NCI-H2107 (cell line): ENCODE measurements at regions not wholly inside any gene's neighbourhood (a gene's known extent, or its start where the extent isn't known, plus 50 kb on each side); places are given as distances from the start of the nearest gene placed in this dataset.
"Not testable (repeated sequence)": the region's sequence is repeated elsewhere in the genome, so short reads cannot be mapped to it uniquely, and the experiment has no call there.

Experiments
- DNase-seq: peaks from one replicate; lab custom pipeline; 2025; lab: John Stamatoyannopoulos, UW

DNA sequence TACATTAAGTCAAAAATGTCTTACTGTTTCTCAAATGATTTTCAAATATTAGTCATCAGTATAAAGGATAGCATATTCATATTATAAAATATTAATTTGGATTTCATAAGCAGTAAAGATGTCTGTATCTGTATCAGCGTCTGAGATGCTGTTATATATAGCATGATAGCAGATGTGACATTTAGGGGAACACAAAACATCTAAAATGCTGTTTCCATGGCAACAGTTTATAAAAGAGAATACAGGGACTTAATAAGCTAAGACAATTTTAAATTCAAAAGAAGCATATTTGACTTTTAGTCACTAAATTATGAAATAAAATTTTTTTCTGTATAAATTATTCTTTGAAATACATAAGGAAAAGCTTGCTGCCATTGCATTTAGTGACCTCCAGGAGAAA is 432.2 kb downstream of the PDGFC start:
- no peak for DNase-seq

DNA sequence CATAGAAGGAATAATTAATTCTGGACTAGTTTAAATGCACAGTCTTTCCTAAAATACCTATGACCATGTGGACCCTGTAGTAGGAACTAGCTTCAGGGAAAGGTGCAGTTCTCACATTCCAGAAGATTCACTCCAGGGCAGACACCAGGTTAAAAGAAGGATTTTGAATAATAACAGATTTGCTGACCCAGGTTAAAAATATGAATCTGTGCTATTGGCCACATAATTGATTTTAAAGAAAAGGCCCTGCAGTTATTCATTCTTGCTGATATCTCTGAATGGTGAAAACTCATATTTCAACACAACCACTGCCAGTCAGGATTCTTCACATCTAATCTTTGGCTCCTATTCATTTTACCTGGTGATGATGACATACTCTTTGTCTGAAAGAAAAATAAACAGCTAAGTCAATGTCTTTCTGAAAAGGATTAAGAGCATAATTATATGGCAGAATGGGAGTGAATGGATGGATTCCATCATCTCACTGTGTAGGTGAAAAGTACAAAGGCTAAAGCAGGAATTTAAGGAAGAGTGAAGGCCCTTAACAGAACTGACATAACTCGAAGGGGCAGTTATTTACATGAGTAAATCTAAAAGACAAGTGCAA is 432.8 kb downstream of the PDGFC start:
- DNase-seq = no peak

DNA sequence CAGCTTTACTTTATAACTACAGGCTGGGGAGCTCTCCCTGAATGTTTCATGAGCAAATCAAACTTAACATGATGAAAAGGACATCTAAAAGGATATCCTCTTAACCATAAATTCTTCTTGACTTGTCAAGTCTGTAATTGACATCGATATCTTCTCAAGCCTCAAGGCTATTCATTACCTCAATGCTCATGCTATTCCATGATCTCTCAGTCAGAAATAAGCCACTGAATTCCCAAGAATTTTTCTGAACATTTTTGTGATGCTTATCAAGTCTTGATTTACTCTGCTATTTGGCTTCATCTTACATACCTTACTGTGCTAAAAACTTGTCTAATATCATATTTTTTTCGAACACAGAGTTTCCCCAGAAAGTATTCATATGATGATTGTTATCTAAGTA is 433.4 kb downstream of the PDGFC start:
- DNase-seq = no peak

DNA sequence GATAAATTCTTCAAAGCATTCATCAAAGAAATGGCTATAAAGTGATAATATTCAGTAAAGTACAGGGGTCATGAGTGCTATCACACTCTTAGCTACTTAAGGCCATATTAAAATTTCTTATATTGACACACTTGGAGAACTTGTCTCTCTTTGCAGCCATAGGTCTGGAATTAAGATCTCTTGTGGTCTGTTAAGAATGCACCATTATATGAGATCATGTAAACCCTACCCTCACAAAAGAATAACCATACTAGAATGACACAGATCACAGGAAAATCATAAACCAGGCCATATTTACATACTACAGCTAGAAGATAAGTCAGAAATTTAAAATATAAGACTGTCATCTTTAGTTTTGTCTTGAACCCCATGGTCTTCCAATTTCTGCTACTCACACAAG is 434.3 kb downstream of the PDGFC start:
- no peak for DNase-seq

DNA sequence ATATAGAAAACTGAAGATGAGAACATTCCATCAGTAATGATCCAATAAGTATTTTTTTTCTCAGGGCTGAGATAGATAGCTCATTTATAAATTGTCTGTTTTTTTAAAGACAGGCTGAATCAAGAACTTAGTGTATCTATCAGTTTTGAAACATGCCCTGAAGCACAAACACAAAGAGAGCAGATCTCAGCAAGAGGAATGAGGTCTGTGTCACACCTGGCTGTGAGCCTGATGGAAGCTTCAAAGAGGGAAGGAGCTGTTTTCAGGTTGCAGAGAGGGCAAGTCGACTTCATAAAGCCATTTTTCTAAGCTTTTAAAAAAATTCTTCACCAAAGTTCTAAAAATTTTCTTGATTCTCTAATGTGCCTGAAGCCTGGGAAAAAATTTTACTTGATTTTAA is 434.9 kb downstream of the PDGFC start:
- DNase-seq = no peak

DNA sequence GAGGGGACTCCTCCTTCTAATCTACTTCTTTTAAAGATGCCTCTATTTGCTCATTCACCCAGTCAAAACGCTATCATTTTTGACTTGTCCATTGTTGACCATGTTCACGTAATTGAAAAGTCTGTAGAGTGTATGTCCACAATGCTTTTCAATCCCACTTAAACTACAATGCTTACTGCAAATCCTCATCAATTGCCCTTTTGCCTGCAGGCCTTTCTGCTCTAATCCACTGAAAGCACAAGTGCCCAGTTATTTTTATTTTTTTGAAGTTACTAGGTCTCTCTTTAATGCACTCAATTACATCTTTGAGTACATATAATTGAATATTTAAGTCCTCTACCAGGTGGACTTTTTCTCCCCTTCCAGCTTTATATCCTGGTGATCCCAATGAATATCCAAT is 437.4 kb downstream of the PDGFC start:
- DNase-seq = no peak

DNA sequence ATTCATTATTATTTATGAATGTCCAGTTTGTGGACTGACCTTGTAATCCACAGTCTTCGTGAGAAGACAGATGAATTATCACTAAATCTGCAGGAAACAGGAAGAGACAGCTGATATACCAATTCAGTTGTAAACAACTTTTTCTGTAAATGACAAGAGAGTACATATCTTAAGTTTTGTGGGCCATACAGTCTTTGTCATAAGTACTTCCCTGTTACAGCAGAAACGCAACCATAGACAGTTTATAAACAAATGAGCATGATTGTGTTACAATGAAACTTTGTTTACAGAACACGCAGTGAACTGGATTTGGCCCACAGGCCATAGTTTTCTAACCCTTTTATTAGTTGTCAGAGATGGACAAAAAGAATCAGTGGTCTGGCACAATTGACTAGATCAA is 443.4 kb downstream of the PDGFC start:
- no peak for DNase-seq

DNA sequence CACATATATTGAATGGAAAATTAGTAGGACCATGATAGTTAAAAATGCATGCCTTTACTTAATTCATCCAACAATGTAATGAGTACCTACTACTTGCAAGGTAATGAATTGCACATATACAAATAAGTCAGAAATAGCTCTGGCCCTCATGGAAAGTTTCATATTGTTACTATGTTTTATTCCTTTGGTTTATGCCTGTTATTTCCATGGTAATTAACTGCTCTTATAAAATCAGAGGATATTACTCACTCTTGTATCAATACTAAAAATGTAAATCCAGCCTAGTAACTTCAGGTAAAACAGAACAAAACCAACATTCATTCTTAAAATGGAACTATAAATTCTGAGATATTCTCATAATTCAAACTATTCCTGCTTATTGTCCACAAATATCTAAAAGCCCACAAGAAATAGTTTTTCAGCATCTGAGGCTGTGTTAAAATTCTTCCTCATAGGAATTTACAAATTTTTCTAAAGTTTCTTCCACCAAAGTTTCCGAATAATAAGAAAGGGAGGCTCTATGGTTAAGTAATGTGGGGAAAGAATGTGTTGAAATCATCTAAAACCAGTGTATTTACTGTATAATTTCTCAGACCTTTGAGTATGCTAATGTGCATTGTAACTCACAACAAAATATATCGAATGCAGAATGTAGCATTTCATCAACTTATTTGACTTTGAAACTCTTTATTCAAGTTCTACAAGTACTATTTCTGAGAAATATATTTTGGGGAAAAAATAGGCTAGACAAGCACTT is 444.2 kb downstream of the PDGFC start:
- DNase-seq = no peak

DNA sequence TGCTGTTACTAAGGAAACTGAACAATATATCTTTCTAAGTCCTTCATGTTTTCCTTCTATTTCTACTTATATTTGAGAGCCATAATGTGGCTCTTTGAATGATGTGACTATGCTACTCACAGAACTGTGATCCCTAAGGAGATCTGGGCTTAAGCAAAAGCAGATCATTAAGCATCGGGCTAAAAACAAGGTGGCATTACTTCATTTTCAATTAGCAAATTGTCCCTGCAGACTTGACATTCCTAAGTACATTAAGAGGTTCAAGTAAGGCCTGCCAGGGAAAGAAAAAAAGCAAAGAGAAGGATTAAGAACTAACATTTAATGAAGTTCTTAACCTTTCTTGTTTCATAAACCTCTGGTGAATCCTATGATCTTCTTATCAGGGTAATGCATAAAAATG is 447.6 kb downstream of the PDGFC start:
- DNase-seq = no peak

DNA sequence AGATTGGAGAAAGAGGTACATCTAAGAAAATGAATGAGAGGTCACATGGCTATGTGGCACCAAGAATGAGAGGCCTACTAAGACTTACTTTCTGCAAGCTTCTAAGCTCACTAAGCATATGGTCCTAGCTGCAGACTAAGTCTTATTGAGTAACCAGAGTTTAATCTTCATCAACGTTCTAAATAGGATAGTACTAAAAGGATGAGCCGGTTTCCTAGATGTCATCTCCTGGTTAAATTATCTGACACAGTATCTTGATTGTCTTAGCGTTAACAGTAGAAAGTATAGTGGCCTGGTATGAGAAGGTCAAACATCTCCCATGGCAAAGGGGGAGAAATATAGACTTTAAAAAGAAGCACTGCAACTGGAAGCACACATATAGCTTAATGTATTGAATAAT is 448.1 kb downstream of the PDGFC start:
- no peak for DNase-seq

DNA sequence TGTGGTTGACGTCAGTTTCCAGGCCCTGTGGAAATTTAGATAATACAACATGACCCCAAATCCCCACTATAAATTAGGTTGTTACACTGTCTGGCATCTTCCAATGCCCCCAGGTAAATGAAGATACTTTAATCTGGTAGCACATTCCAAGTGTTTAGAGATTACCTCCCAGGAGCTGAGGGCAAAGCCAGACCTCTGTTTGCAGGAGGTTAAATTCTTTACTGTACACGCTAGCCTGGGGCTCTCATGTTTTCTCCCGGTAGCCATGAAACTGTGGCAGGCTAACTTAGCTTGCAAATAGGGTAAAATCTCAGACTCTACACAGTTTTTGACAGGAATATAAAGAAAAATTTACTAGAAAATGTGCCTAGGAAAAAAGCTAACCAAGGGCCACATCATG is 450.0 kb downstream of the PDGFC start:
- DNase-seq = no peak

DNA sequence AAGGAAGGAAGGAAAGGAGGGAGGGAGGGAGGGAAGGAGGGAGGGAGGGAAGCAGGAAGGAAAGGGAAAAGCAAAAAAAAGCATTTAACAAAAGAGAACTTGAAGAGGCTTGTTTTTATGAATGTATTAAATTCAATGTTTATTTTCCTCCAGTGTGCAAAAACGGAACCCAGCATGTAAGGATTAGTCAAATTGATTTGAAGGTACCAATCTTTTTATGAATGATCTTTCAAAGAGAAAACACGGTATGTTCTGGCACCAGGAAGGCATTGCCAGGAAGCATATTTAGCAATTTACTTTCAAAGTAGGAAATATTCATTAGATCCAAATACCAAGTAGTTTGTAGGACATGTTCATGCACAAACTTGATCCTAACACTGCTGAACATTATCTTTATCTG is 453.6 kb downstream of the PDGFC start:
- DNase-seq = no peak

DNA sequence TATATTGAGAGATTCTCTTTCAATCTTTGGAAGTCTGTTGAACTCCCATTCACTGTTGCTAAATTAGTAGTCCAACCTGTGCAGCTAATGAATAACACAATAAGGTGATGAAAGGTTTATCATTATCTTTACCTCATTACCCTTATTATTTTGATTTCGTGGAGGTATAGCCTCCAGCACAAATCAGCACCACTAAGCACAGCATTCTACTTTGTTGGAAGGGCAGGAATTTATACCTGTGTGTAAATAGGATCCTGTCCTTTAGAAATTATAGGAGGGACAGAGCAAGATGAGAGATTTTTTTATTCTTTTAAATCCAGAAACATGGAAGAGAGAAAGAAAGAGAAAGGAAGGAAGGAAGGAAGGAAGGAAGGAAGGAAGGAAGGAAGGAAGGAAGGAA is 454.1 kb downstream of the PDGFC start:
- no peak for DNase-seq

DNA sequence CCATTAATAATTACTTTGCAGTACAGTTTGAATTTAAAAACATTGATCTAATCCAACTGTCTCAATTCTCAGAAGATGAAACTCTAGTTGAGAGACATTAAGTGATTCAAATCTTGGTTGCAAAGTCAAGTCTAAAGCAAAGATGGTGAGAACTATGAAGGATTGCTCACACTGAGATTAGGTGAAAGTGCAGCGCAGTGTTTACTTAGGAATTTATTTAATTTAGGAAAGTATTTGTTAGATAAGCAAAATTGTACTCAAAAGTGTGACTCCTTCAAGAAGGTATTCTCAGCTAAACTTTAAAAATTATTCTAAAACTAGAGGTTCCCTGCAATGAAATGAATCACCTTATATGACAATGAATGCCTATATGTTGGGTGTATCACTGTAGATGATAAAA is 454.9 kb downstream of the PDGFC start:
- no peak for DNase-seq

DNA sequence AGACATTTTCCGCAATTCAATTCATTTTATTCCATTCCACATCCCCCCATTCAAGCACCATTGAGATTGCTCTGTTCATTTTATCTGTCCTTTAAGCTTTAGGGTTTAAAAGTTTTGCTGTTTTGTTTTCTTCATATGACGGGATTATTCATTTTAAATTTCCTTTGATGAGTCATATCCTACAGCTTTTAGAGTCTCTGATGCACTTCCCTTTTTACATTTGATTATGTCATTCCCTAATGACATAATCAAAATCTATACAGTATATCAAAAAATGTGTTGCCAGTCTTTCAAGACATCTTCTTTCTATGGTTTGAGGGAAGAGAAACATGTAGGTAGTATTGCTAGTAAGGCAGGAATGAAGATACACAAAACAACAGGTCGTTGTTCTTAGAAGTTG is 456.3 kb downstream of the PDGFC start:
- no peak for DNase-seq

DNA sequence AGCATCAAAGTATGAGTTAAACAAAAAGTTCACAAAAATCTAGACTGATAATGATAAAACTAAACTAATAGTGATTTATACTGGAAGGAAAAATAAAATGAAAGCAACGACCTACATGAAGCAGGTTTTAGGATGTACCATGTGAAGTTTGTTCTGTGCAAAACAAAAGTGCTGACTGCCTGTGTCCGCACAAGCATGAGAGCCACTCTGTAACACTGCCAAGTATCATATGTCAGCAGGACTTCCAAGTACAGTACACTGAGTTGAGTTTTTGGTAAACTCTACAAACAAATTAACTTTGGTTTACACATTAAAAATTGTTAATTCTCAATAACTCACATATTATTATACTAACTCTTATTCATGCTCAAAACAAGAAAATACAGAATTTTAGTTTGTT is 459.0 kb downstream of the PDGFC start:
- no peak for DNase-seq

DNA sequence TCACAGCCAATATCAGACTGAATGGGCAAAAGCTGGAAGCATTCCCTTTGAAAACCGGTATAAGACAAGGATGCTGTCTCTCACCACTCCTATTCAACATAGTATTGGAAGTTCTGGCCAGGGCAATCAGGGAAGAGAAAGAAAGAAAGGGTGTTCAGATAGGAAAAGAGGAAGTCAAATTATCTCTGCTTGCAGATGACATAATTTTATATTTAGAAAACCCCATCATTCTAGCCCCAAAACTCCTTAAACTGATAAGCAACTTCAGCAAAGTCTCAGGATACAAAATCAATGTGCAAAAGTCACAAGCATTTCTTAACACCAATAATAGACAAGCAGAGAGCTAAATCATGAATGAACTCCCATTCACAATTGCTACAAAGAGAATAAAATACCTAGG is 461.7 kb downstream of the PDGFC start:
- not testable (repeated sequence) for DNase-seq

DNA sequence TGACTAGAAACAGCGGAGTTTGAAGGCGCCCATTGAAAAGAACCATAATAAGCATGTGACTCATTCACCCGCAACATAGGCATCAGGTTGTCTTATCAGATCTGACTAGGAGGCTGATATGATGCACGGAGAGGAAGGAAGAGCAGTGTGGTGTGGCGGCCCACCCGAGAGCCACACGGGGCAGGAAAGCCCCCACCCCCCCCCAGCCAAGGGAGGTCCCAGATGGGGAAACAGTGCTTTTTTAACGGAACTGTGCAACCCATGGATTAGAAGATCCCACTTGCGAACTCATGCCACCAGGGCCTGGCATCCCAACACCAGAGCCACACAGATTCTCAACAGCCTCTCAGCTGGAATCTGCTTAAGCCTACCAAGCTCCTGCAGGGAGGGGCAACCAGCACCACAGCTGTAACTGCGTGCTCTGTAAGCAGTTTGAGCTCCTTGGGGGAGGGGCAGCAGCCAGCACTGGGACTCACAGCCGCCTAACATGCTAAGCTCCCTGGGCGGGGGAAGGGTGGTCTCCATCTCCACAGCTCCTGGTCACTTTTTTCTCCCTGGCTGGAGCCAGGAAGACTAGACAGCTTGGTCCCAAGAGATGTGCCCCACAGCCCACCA is 466.2 kb downstream of the PDGFC start:
- no peak for DNase-seq

DNA sequence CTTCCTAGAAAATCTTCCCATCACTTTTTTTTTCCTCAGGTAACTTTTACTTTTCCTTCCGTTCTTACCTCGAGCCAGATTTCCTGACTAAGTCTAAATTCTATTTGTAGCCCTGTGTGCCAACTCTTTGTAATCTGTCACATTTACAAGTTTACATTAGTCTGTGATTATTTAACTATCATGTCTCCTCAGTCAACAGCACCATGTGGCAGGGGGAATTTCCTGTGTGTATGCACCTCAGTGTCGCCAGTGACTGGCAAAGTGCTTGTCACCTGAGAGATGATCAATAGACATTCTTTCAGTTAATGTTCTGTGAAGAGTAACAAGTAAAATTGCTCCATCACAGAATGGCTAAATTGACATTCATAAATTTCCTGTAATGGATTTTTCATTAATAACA is 468.5 kb downstream of the PDGFC start:
- DNase-seq = no peak

DNA sequence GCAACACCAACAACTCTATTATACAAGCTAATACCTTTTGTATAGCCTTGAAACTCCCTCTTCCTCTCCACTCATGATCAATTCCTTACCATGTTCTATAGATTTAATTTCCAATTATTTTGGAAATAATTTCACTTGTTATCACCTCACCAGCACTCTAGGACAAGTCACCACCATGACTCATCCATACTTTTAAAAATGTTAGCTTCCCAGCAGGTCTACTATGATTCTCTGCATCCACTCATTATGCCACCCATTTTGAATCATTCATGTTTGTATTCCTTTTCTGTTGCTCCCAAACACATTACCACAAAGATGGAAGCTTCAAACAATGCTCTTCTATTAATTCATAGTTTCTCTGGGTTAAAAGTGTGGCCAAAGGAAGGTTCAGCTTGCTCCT is 469.6 kb downstream of the PDGFC start:
- DNase-seq = no peak

DNA sequence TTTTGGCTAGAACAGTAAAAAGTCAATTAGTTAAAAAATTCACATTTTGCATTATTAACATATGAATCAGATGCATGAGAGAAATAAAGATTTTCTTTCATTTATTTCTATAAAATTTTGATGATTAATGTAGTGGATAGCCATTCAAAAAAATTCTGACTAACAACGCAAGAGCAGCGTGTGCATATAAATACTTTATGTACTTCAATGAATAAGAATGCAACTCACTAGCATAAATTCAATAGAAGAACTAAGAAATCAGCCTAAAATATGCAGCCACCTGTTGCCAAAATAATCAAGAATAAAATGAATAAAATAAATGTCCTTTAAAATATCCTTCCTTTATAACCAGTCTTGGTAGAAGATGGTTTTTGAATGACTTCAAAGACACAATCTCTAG is 471.9 kb downstream of the PDGFC start:
- no peak for DNase-seq

DNA sequence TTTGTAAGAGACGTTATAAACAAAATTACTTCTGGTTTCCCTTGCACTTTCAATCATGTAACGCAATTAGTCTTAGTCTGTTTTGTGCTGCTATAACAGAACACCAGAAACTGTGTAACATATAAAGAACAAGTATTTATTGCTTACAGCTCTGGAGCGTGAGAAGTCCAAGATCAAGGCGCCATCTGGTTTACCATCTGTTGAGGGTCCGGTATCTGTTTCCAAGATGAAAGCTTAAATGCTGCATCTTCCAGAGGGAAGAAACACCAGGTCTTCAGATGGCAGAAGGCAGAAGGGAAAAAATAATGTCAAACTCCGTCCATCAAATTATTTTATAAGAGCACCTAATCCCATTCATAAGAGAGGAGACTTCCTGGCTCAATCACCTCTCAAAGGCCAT is 474.1 kb downstream of the PDGFC start:
- no peak for DNase-seq

DNA sequence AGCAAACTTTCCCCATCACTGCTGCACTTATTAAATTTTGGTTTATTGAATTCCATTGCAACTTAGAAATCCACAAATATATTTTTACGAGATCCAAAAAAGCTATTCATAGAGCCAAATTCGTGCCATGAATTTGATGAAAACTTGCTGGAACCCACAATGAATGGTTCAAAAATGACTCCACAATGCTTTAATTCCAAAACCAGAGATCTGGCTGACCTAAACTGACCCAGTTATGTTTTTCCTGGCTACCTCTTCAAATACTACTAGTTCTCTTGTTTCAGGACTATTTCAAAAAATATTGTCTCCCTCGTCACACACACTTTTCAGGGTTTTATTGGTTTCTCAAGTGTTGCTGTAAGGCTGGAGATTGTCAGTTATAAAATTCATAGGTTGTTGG is 474.8 kb downstream of the PDGFC start:
- DNase-seq = no peak

DNA sequence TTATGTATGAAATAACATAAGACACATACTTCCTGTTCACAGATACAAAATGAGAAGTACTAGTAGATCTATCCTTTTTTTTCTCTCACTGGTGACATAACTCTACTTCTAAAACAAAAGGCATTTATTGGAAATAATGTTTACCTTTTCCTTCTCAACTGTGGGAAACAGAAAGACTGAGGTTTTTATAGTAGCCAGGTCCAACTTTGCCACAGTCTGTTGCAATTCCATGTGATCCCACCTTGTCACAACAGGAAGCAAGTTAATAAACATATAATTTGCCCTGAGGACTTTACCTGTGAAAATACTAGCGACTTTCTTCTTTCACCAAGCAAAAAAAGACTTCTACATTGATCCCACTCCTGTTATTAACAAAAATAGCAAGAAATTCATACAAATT is 475.8 kb downstream of the PDGFC start:
- no peak for DNase-seq
